Fibroblast of the aortic adventitia (primary cell): ENCODE measurements at regions not wholly inside any gene's neighbourhood (a gene's known extent, or its start where the extent isn't known, plus 50 kb on each side); places are given as distances from the start of the nearest gene placed in this dataset.

Source experiments
- DNase-seq: peaks from one replicate; pipeline ENCODE4 v3.0.0-alpha.2; 2010; ENCODE audit warnings: low read depth
- H3K4me3 ChIP-seq: 2 replicates; pipeline ENCODE4 v1.5.1; 2011; ENCODE audit warnings: low read depth, mild to moderate bottlenecking, control low read depth, low read length, moderate library complexity
- CTCF ChIP-seq: IDR thresholded peaks from 2 replicates; pipeline ENCODE4 v1.5.1; 2011; ENCODE audit warnings: mild to moderate bottlenecking, low read length, control low read depth, inconsistent platforms; ENCODE audit not compliant: insufficient read depth

- no peak overlapping the region for H3K4me3 ChIP-seq
- TF ChIP-seq CTCF: no peak
- peak; percentile 0 for DNase-seq
Measured at GRCh38 chr6:97842521-97842920, 559.5 kb upstream of the MMS22L start.

GRCh38 chr6:97849390-97849789, 566.4 kb upstream of the MMS22L start:
- H3K4me3 ChIP-seq: no peak overlapping the region
- no peak for TF ChIP-seq CTCF
- DNase-seq: no peak

GRCh38 chr6:97850458-97851212, 567.6 kb upstream of the MMS22L start:
- DNase-seq: peak; percentile 14
- H3K4me3 ChIP-seq: no peak overlapping the region
- no peak for TF ChIP-seq CTCF

- no peak for DNase-seq
- no peak overlapping the region for H3K4me3 ChIP-seq
- no peak for TF ChIP-seq CTCF
Measured at GRCh38 chr6:97863697-97864096, 580.7 kb upstream of the MMS22L start.

GRCh38 chr6:97864366-97864765, 581.4 kb upstream of the MMS22L start:
- no peak for DNase-seq
- no peak overlapping the region for H3K4me3 ChIP-seq
- TF ChIP-seq CTCF: no peak

GRCh38 chr6:97864826-97865225, 581.8 kb upstream of the MMS22L start:
- DNase-seq: no peak
- TF ChIP-seq CTCF: no peak
- no peak overlapping the region for H3K4me3 ChIP-seq

GRCh38 chr6:97865612-97866011, 582.6 kb upstream of the MMS22L start:
- H3K4me3 ChIP-seq: no peak overlapping the region
- DNase-seq: no peak
- no peak for TF ChIP-seq CTCF
